H9 (cell line): ENCODE measurements at regions not wholly inside any gene's neighbourhood (a gene's known extent, or its start where the extent isn't known, plus 50 kb on each side); places are given as distances from the start of the nearest gene placed in this dataset.

Source experiments
- DNase-seq: peaks from one replicate; pipeline ENCODE4 v3.0.0-alpha.2; 2017
- H2AFZ ChIP-seq: one replicate; pipeline ENCODE4 v1.6.1; 2013; ENCODE audit warnings: mild to moderate bottlenecking, low read length, control low read depth, moderate library complexity
- H2AK5ac ChIP-seq: 2 replicates; pipeline ENCODE4 v1.6.1; 2013; ENCODE audit warnings: low read length, control low read depth, mixed read lengths; ENCODE audit not compliant: insufficient read length
- H2BK120ac ChIP-seq: one replicate; pipeline ENCODE4 v1.6.1; 2013; ENCODE audit warnings: low read depth, mild to moderate bottlenecking, low read length, control low read depth, inconsistent platforms; ENCODE audit not compliant: poor library complexity, severe bottlenecking
- H2BK12ac ChIP-seq: 2 replicates; pipeline ENCODE4 v1.6.1; 2013; ENCODE audit warnings: low read length, control low read depth, mixed read lengths, low read depth; ENCODE audit not compliant: insufficient read length
- H2BK15ac ChIP-seq: 2 replicates; pipeline ENCODE4 v1.6.1; 2013; ENCODE audit warnings: low read depth, low read length, control low read depth
- H2BK20ac ChIP-seq: one replicate; pipeline ENCODE4 v1.6.1; 2013; ENCODE audit warnings: low read depth, mild to moderate bottlenecking, low read length, control low read depth, inconsistent platforms; ENCODE audit not compliant: poor library complexity, severe bottlenecking
- H2BK5ac ChIP-seq: 2 replicates; pipeline ENCODE4 v1.6.1; 2013; ENCODE audit warnings: low read length, control low read depth, mixed read lengths; ENCODE audit not compliant: insufficient read length
- H3K14ac ChIP-seq: 2 replicates; pipeline ENCODE4 v1.6.1; 2013; ENCODE audit warnings: low read length, control low read depth; ENCODE audit not compliant: insufficient read depth
- H3K18ac ChIP-seq: 2 replicates; pipeline ENCODE4 v1.6.1; 2013; ENCODE audit warnings: low read depth, mild to moderate bottlenecking, mixed read lengths, low read length, control low read depth; ENCODE audit not compliant: insufficient read length
- H3K23ac ChIP-seq: 2 replicates; pipeline ENCODE4 v1.6.1; 2013; ENCODE audit warnings: low read length, control low read depth, mixed read lengths, low read depth; ENCODE audit not compliant: insufficient read length
- H3K23me2 ChIP-seq: 2 replicates; pipeline ENCODE4 v1.6.1; 2013; ENCODE audit warnings: low read depth, mild to moderate bottlenecking, mixed read lengths, low read length, control low read depth; ENCODE audit not compliant: insufficient read length, poor library complexity, severe bottlenecking
- H3K27ac ChIP-seq: 2 replicates; pipeline ENCODE4 v1.5.1; 2013; ENCODE audit warnings: low read length, control low read depth, mixed read lengths, low read depth; ENCODE audit not compliant: insufficient read length
- H3K27me3 ChIP-seq: 2 replicates; pipeline ENCODE4 v1.6.1; 2013; ENCODE audit warnings: low read length, control low read depth, inconsistent platforms; ENCODE audit not compliant: insufficient read depth
- H3K4ac ChIP-seq: 2 replicates; pipeline ENCODE4 v1.6.1; 2013; ENCODE audit warnings: low read depth, mild to moderate bottlenecking, control low read depth, inconsistent platforms, low read length, moderate library complexity
- H3K4me1 ChIP-seq: 2 replicates; pipeline ENCODE4 v1.6.1; 2013; ENCODE audit warnings: low read length, control low read depth, inconsistent platforms; ENCODE audit not compliant: insufficient read depth
- H3K4me2 ChIP-seq: 2 replicates; pipeline ENCODE4 v1.6.1; 2013; ENCODE audit warnings: low read length, control low read depth, mixed read lengths; ENCODE audit not compliant: insufficient read length, insufficient read depth
- H3K56ac ChIP-seq: 2 replicates; pipeline ENCODE4 v1.6.1; 2013; ENCODE audit warnings: low read depth, mild to moderate bottlenecking, mixed read lengths, low read length, control low read depth; ENCODE audit not compliant: insufficient read length
- H3K79me1 ChIP-seq: 2 replicates; pipeline ENCODE4 v1.6.1; 2013; ENCODE audit warnings: low read depth, mild to moderate bottlenecking, moderate library complexity, low read length, control low read depth, inconsistent platforms; ENCODE audit not compliant: insufficient read depth, poor library complexity, severe bottlenecking
- H3K79me2 ChIP-seq: 2 replicates; pipeline ENCODE4 v1.6.1; 2013; ENCODE audit warnings: low read length, control low read depth, inconsistent platforms; ENCODE audit not compliant: insufficient read depth
- H3K9ac ChIP-seq: 2 replicates; pipeline ENCODE4 v1.6.1; 2013; ENCODE audit warnings: low read length, control low read depth, mixed read lengths; ENCODE audit not compliant: insufficient read length; ENCODE audit errors: extremely low read depth
- H3K9me3 ChIP-seq: one replicate; pipeline ENCODE4 v1.6.1; 2013; ENCODE audit warnings: low read depth, low read length, inconsistent platforms; ENCODE audit not compliant: control insufficient read depth
- H3T11ph ChIP-seq: one replicate; pipeline ENCODE4 v1.6.1; 2013; ENCODE audit warnings: mild to moderate bottlenecking, low read length, control low read depth, inconsistent platforms
- H4K20me1 ChIP-seq: one replicate; pipeline ENCODE4 v1.6.1; 2013; ENCODE audit not compliant: control insufficient read depth, insufficient read length, insufficient read depth
- H4K5ac ChIP-seq: 2 replicates; pipeline ENCODE4 v1.6.1; 2013; ENCODE audit warnings: low read depth, mild to moderate bottlenecking, mixed read lengths, low read length, control low read depth; ENCODE audit not compliant: insufficient read length
- H4K8ac ChIP-seq: replicated peaks from 2 replicates; pipeline ENCODE4 v1.6.1; 2013; ENCODE audit warnings: low read length, control low read depth, mixed read lengths, low read depth; ENCODE audit not compliant: insufficient read length
- H4K91ac ChIP-seq: 2 replicates; pipeline ENCODE4 v1.6.1; 2013; ENCODE audit warnings: low read depth, mild to moderate bottlenecking, moderate library complexity, mixed read lengths, low read length, control low read depth; ENCODE audit not compliant: insufficient read length
- H3K27ac Mint-ChIP-seq, 3 experiments: 2 replicates in 2 of 3; 3 replicates in 1 of 3; pipeline ENCODE4 v1.8.0; 2020 to 2021; ENCODE audit warnings: mixed read lengths in 3 of 3, mild to moderate bottlenecking in 1 of 3, moderate library complexity in 1 of 3
- H3K27me3 Mint-ChIP-seq: 2 replicates; pipeline ENCODE4 v1.8.0; 2021; ENCODE audit warnings: low read depth, mild to moderate bottlenecking, moderate library complexity, mixed read lengths
- H3K36me3 Mint-ChIP-seq, 3 experiments: 2 replicates in 2 of 3; 3 replicates in 1 of 3; pipeline ENCODE4 v1.8.0; 2020 to 2021; ENCODE audit warnings: low read depth in 3 of 3, mixed read lengths in 3 of 3; ENCODE audit not compliant: insufficient read depth in 1 of 3
- H3K4me1 Mint-ChIP-seq, 2 experiments: 2 replicates each; pipeline ENCODE4 v1.8.0; 2020; ENCODE audit warnings: mixed read lengths in 2 of 2
- H3K4me3 Mint-ChIP-seq, 2 experiments: 2 replicates in 1 of 2; 3 replicates in 1 of 2; pipeline ENCODE4 v1.8.0; 2020 to 2021; ENCODE audit warnings: mild to moderate bottlenecking in 2 of 2, mixed read lengths in 2 of 2, moderate library complexity in 1 of 2
- H3K9me3 Mint-ChIP-seq, 2 experiments: 2 replicates in 1 of 2; 3 replicates in 1 of 2; pipeline ENCODE4 v1.8.0; 2020; ENCODE audit warnings: mild to moderate bottlenecking in 2 of 2, mixed read lengths in 2 of 2, moderate library complexity in 1 of 2
- WGBS: extraction: QIAGEN DNeasy Blood & Tissue Kit; methylation state at CpG from one replicate; pipeline ENCODE4 v1.1.7; 2013; ENCODE audit warnings: missing lambda C conversion rate, low lambda C conversion rate, mixed read lengths; ENCODE audit not compliant: insufficient read length; ENCODE audit errors: extremely low coverage; 5-methylcytosine and 5-hydroxymethylcytosine counted together
- TF ChIP-seq, protein P1 (sequence below): fragments of 200-600 bp; sonication (generic); conservative IDR thresholded peaks from 3 replicates; pipeline ENCODE4 v1.8.0; 2021; ENCODE audit warnings: antibody characterized with exemption, mild to moderate bottlenecking

GRCh38 chr21:24840287-24840686 is 767.0 kb downstream of the MRPL39 start:
- H3K9ac ChIP-seq: no peak overlapping the region
- no peak overlapping the region for H2BK20ac ChIP-seq
- no peak overlapping the region for H2BK15ac ChIP-seq
- no peak overlapping the region for H2BK120ac ChIP-seq
- H3K56ac ChIP-seq: no peak overlapping the region
- no peak overlapping the region for H3K4ac ChIP-seq
- H3K27ac ChIP-seq: no peak overlapping the region
- H3K27ac Mint-ChIP-seq: no peak overlapping the region
- H3K9me3 ChIP-seq: no peaks in the 10 kb centered on the region
- no peaks in the 10 kb centered on the region for H3K27me3 ChIP-seq
- H4K8ac ChIP-seq: no peak overlapping the region
- H3K79me1 ChIP-seq: no peaks in the 10 kb centered on the region
- no peak overlapping the region for H2AFZ ChIP-seq
- no peaks in the 10 kb centered on the region for H4K20me1 ChIP-seq
- DNase-seq: peak; percentile 66
- H3K36me3 Mint-ChIP-seq: peaks cover 3 to 6% (median 4%) of the 10 kb centered on the region in 3 experiments; a peak in 4 of 7 replicates
- H3K79me2 ChIP-seq: no peaks in the 10 kb centered on the region
- TF ChIP-seq, protein P1, sequence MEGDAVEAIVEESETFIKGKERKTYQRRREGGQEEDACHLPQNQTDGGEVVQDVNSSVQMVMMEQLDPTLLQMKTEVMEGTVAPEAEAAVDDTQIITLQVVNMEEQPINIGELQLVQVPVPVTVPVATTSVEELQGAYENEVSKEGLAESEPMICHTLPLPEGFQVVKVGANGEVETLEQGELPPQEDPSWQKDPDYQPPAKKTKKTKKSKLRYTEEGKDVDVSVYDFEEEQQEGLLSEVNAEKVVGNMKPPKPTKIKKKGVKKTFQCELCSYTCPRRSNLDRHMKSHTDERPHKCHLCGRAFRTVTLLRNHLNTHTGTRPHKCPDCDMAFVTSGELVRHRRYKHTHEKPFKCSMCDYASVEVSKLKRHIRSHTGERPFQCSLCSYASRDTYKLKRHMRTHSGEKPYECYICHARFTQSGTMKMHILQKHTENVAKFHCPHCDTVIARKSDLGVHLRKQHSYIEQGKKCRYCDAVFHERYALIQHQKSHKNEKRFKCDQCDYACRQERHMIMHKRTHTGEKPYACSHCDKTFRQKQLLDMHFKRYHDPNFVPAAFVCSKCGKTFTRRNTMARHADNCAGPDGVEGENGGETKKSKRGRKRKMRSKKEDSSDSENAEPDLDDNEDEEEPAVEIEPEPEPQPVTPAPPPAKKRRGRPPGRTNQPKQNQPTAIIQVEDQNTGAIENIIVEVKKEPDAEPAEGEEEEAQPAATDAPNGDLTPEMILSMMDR: peak; percentile 33
- no peak overlapping the region for H3K23ac ChIP-seq
- H2BK5ac ChIP-seq: no peak overlapping the region
- no peak overlapping the region for H3K4me2 ChIP-seq
- H3T11ph ChIP-seq: no peak overlapping the region
- no peak overlapping the region for H4K91ac ChIP-seq
- peaks cover 2% of the 10 kb centered on the region; the same call in 1 of the 2 replicates for H3K27me3 Mint-ChIP-seq
- H4K5ac ChIP-seq: no peak overlapping the region
- no peak overlapping the region for H2BK12ac ChIP-seq
- H3K14ac ChIP-seq: no peak overlapping the region
- H3K18ac ChIP-seq: no peak overlapping the region
- H3K4me1 Mint-ChIP-seq: no peaks in the 10 kb centered on the region
- no peak overlapping the region for H2AK5ac ChIP-seq
- H3K4me3 Mint-ChIP-seq: no peak overlapping the region
- peaks cover 37 to 55% of the 10 kb centered on the region in 2 experiments for H3K9me3 Mint-ChIP-seq
- no CpG with 5 or more reads among the region's 30 CpGs for WGBS
- H3K23me2 ChIP-seq: no peaks in the 10 kb centered on the region
- no peaks in the 10 kb centered on the region for H3K4me1 ChIP-seq
